GM12878 (cell line): ENCODE measurements at regions not wholly inside any gene's neighbourhood (a gene's known extent, or its start where the extent isn't known, plus 50 kb on each side); places are given as distances from the start of the nearest gene placed in this dataset.

Source experiments
- ATAC-seq: fragments of 200-7000 bp; cut with Tn5 transposase; 3 replicates; pipeline ENCODE4 v1.9.1; 2020; ENCODE audit warnings: mild to moderate bottlenecking, moderate library complexity
- BruUV-seq: library from RNA; stranded (reverse); fragments of 400-500 nt; replicated peaks from 2 replicates; lab custom pipeline; 2021; lab: Mats Ljungman, UMichigan
- CTCF ChIA-PET: fragments of 300-600 bp; sonication (Branson Sonifier 250); formaldehyde crosslinking; extraction: SDS; loops from one replicate; lab custom pipeline; 2021; ENCODE audit warnings: inconsistent platforms; lab: Yijun Ruan, JAX
- POLR2A ChIA-PET: fragments of 350-600 bp; formaldehyde crosslinking; extraction: SDS; loops from one replicate; lab custom pipeline; 2021; ENCODE audit warnings: inconsistent platforms; lab: Charles Lee
- RAD21 ChIA-PET: fragments of 300-600 bp; sonication (Branson Sonifier 250); formaldehyde crosslinking; loops from one replicate; lab custom pipeline; 2023; ENCODE audit warnings: antibody characterized with exemption; ENCODE audit not compliant: unreplicated experiment; lab: Charles Lee
- SMC1A ChIA-PET: fragments of 300-600 bp; sonication (Branson Sonifier 250); formaldehyde crosslinking; loops from one replicate; lab custom pipeline; 2023; ENCODE audit not compliant: unreplicated experiment, uncharacterized antibody; lab: Charles Lee
- DNase-seq: peaks from one replicate; pipeline ENCODE4 v3.0.0-alpha.2; 2011; ENCODE audit warnings: low read depth, low spot score
- FAIRE-seq: peaks from 3 replicates; lab custom pipeline; 2011; peaks lifted over from hg19 to GRCh38; lab: Jason Lieb, UNC
- H2AFZ ChIP-seq: 2 replicates; pipeline ENCODE4 v1.6.0; 2011; ENCODE audit warnings: low read depth, low read length, control low read depth; ENCODE audit not compliant: control insufficient read depth
- H3K27ac ChIP-seq: 2 replicates; pipeline ENCODE4 v1.5.1; 2011; ENCODE audit warnings: control low read depth; ENCODE audit not compliant: control insufficient read depth, insufficient read depth
- H3K27me3 ChIP-seq, 2 experiments: replicated peaks in 1 of 2; 2 replicates each; pipeline versions ENCODE4 v1.6.0 to v1.6.1; 2011; ENCODE audit warnings: low read length in 1 of 2; ENCODE audit not compliant: control insufficient read depth in 2 of 2, insufficient read depth in 2 of 2
- H3K36me3 ChIP-seq, 2 experiments: 2 replicates each; pipeline ENCODE4 v1.5.1; 2011; ENCODE audit warnings: low read length in 1 of 2; ENCODE audit not compliant: control insufficient read depth in 2 of 2, insufficient read depth in 2 of 2
- H3K4me1 ChIP-seq: 2 replicates; pipeline ENCODE4 v1.6.1; 2011; ENCODE audit warnings: mild to moderate bottlenecking, low read length, moderate library complexity, mixed read lengths; ENCODE audit not compliant: control insufficient read depth, insufficient read depth
- H3K4me2 ChIP-seq: 2 replicates; pipeline ENCODE4 v1.6.0; 2011; ENCODE audit warnings: control low read depth; ENCODE audit not compliant: control insufficient read depth, insufficient read depth
- H3K4me3 ChIP-seq: fragments of 200-600 bp; sonication (generic); 2 replicates; pipeline ENCODE4 v1.5.1; 2016
- H3K79me2 ChIP-seq: 2 replicates; pipeline ENCODE4 v1.6.0; 2011; ENCODE audit warnings: low read length; ENCODE audit not compliant: control insufficient read depth, insufficient read depth
- H3K9ac ChIP-seq: 2 replicates; pipeline ENCODE4 v1.8.0; 2011; ENCODE audit warnings: low read length, control low read depth, mixed read lengths; ENCODE audit not compliant: control insufficient read depth, insufficient read depth
- H3K9me3 ChIP-seq: replicated peaks from 3 replicates; pipeline ENCODE4 v1.5.1; 2011; ENCODE audit warnings: mild to moderate bottlenecking, low read length; ENCODE audit not compliant: control insufficient read depth, insufficient read depth
- H4K20me1 ChIP-seq: 2 replicates; pipeline ENCODE4 v1.6.0; 2011; ENCODE audit not compliant: control insufficient read depth, insufficient read depth
- ATF3 ChIP-seq: IDR thresholded peaks from 2 replicates; pipeline ENCODE4 v1.6.1; 2011; ENCODE audit warnings: low read depth, mild to moderate bottlenecking, low read length, moderate library complexity, borderline replicate concordance; ENCODE audit errors: extremely low read depth
- BACH1 ChIP-seq: fragments of 450-650 bp; IDR thresholded peaks from 2 replicates; pipeline ENCODE4 v1.6.1; 2017; ENCODE audit warnings: mild to moderate bottlenecking, borderline replicate concordance
- BHLHE40 ChIP-seq, 2 experiments: fragments of 450-650 bp in 1 of 2; IDR thresholded peaks; 2 replicates each; pipeline ENCODE4 v1.6.1; 2011 to 2017; ENCODE audit warnings: low read depth in 2 of 2, borderline replicate concordance in 1 of 2, improper control_type of control experiment in 1 of 2, low read length in 1 of 2, mild to moderate bottlenecking in 1 of 2
- BRCA1 ChIP-seq: IDR thresholded peaks from 2 replicates; pipeline ENCODE4 v1.6.1; 2011; ENCODE audit warnings: low read depth, low read length, improper control_type of control experiment
- FOXK2 ChIP-seq: fragments of 450-650 bp; IDR thresholded peaks from 2 replicates; pipeline ENCODE4 v1.6.1; 2017; ENCODE audit warnings: mild to moderate bottlenecking, moderate library complexity
- HDAC6 ChIP-seq: fragments of 200-600 bp; sonication (generic); IDR thresholded peaks from one replicate; pipeline ENCODE4 v1.8.0; 2017; ENCODE audit warnings: antibody characterized with exemption; ENCODE audit not compliant: unreplicated experiment
- IKZF1 ChIP-seq: fragments of 450-650 bp; conservative IDR thresholded peaks from 2 replicates; pipeline ENCODE4 v1.6.1; 2017; ENCODE audit warnings: antibody characterized with exemption, mild to moderate bottlenecking
- KLF5 ChIP-seq: fragments of 450-650 bp; IDR thresholded peaks from 2 replicates; pipeline ENCODE4 v1.6.1; 2014; ENCODE audit warnings: mild to moderate bottlenecking; ENCODE audit not compliant: partially characterized antibody
- MXI1 ChIP-seq: fragments of 150-350 bp; IDR thresholded peaks from 2 replicates; pipeline ENCODE4 v1.6.1; 2011; ENCODE audit warnings: low read depth, mild to moderate bottlenecking, inconsistent platforms, low read length, improper control_type of control experiment
- NBN ChIP-seq: fragments of 450-650 bp; IDR thresholded peaks from 2 replicates; pipeline ENCODE4 v1.6.1; 2016
- NFYB ChIP-seq: IDR thresholded peaks from 2 replicates; pipeline ENCODE4 v1.6.1; 2011; ENCODE audit warnings: low read depth, mild to moderate bottlenecking, low read length, improper control_type of control experiment, moderate library complexity; ENCODE audit not compliant: insufficient read depth
- POLR2AphosphoS2 ChIP-seq: IDR thresholded peaks from 2 replicates; pipeline ENCODE4 v1.6.1; 2011; ENCODE audit warnings: low read depth, mild to moderate bottlenecking, low read length, improper control_type of control experiment, moderate library complexity
- RELA ChIP-seq: fragments of 450-650 bp; IDR thresholded peaks from 2 replicates; pipeline ENCODE4 v1.8.0; 2014; ENCODE audit warnings: borderline replicate concordance; ENCODE audit not compliant: partially characterized antibody
- RFX5 ChIP-seq: IDR thresholded peaks from 2 replicates; pipeline ENCODE4 v1.6.1; 2011; ENCODE audit warnings: low read depth, low read length, improper control_type of control experiment
- SMARCA5 ChIP-seq: fragments of 450-650 bp; IDR thresholded peaks from 2 replicates; pipeline ENCODE4 v1.6.1; 2017; ENCODE audit warnings: mild to moderate bottlenecking
- SUPT20H ChIP-seq: IDR thresholded peaks from 2 replicates; pipeline ENCODE4 v1.6.1; 2011; ENCODE audit warnings: low read depth, mild to moderate bottlenecking, low read length, moderate library complexity, borderline replicate concordance; ENCODE audit not compliant: control insufficient read depth
- TAF1 ChIP-seq: IDR thresholded peaks from 2 replicates; pipeline ENCODE4 v1.6.1; 2011; ENCODE audit warnings: mild to moderate bottlenecking, low read depth, low read length, borderline replicate concordance
- WGBS: methylation state at CpG from one replicate; pipeline ENCODE4 v1.1.6; 2016; ENCODE audit warnings: low lambda C conversion rate; ENCODE audit not compliant: insufficient replicate concordance, insufficient coverage; ENCODE audit errors: missing lambda C conversion rate; 5-methylcytosine and 5-hydroxymethylcytosine counted together
- in situ Hi-C: fragments of 300-500 bp; cut with MboI; formaldehyde crosslinking; loops from 9 replicates; pipeline ENCODE4 v1.14.3; 2018; ENCODE audit warnings: mixed read lengths
- intact Hi-C: fragments of 100-400 bp; cut with micrococcal nuclease; formaldehyde crosslinking; loops from one replicate; pipeline ENCODE4 v1.14.2; 2022; ENCODE audit not compliant: unreplicated experiment
- TF ChIP-seq, protein P1 (sequence below): fragments of 450-650 bp; IDR thresholded peaks from 2 replicates; pipeline ENCODE4 v1.6.1; 2017; ENCODE audit warnings: borderline replicate concordance
- TF ChIP-seq, protein P2 (sequence below): fragments of 450-650 bp; IDR thresholded peaks from 2 replicates; pipeline ENCODE4 v1.6.1; 2017; ENCODE audit warnings: mild to moderate bottlenecking, moderate library complexity

DNA sequence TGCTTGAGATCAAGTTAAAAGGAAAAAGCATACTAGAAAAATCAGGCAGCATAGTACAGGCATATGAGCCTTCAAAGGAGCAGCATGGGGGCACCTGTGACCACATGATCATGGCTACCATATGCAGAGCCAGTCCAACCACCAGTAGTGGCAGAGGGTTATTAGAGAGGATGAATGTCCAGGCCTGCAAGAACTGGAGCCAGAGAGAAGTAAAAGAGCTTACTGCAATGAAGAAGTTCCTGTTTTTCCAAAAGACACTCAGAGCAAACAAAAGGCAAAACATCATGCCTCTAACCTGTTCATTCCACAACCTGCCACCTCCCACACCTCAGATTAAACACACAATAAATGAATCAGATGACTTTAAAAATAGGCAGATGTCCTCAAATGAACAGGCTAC is 99.6 kb upstream of the NAMPT start (continued):
- no peak for TF ChIP-seq ATF3

DNA sequence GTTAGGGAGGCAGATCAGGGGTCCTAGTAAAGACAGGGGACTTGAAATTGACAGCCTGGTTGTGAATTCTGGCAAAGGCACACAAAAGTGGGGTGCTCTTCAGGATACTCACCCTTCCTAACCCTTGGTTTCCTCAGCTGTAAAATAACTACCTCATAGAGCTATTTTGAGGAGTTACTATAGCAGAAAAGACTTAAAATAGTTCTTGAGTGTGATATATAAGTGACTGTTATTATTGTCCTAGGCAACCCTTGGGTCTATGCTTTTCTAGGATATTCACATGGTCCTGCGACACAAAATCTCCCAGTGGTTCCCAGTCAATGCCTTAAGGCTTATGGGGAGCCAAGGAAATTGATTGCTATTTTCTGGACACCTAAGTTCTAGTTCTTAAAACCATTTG is 98.1 kb upstream of the NAMPT start:
- WGBS: 79% methylated on average over 1 of the region's 1 CpG
- Histone ChIP-seq H3K4me3 (no peak overlapping the region), H3K9ac (no peak overlapping the region), H3K79me2 (no peaks in the 10 kb centered on the region), H3K27me3 (no peaks in the 10 kb centered on the region), H2AFZ (no peak overlapping the region), H3K27ac (no peak overlapping the region), H3K36me3 (no peaks in the 10 kb centered on the region), H3K9me3 (no peaks in the 10 kb centered on the region), H4K20me1 (no peaks in the 10 kb centered on the region), H3K4me1 (no peaks in the 10 kb centered on the region), H3K4me2 (no peak overlapping the region)
- BruUV-seq: no TSS peak
- ChIA-PET RAD21 (interaction anchor here (2.6 kb wide), 1 partner anchor 79 kb away, joined by 11 read pairs; no protein-coding TSS in a partner anchor), CTCF (interaction anchor here (2.9 kb wide), 1 partner anchor 79 kb away, joined by 12 read pairs; no protein-coding TSS in a partner anchor), POLR2A (no interaction called here), SMC1A (interaction anchor here (1.7 kb wide), 1 partner anchor 32 kb away, joined by 3 read pairs; no protein-coding TSS in a partner anchor)
- no peak for DNase-seq
- ATAC-seq: no peak
- no peak for FAIRE-seq
- in situ Hi-C loops (no loop called here), intact Hi-C loops (no loop called here)
- no peak for TF ChIP-seq MXI1
- no peak for TF ChIP-seq TAF1
- no peak for TF ChIP-seq NFYB
- TF ChIP-seq SUPT20H: no peak
- TF ChIP-seq NBN: no peak
- TF ChIP-seq RFX5: no peak
- no peak for TF ChIP-seq BACH1
- TF ChIP-seq SMARCA5: no peak
- no peak for TF ChIP-seq POLR2AphosphoS2
- no peak for TF ChIP-seq BHLHE40 (IDR thresholded peaks at IDR 0.05; ENCODE audit: borderline replicate concordance in 1 of 2, low read depth in 2 of 2, low read length in 1 of 2)
- TF ChIP-seq, protein P1, sequence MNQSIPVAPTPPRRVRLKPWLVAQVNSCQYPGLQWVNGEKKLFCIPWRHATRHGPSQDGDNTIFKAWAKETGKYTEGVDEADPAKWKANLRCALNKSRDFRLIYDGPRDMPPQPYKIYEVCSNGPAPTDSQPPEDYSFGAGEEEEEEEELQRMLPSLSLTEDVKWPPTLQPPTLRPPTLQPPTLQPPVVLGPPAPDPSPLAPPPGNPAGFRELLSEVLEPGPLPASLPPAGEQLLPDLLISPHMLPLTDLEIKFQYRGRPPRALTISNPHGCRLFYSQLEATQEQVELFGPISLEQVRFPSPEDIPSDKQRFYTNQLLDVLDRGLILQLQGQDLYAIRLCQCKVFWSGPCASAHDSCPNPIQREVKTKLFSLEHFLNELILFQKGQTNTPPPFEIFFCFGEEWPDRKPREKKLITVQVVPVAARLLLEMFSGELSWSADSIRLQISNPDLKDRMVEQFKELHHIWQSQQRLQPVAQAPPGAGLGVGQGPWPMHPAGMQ: no peak
- no peak for TF ChIP-seq IKZF1
- TF ChIP-seq HDAC6: no peak
- no peak for TF ChIP-seq BRCA1
- TF ChIP-seq RELA: no peak
- TF ChIP-seq KLF5: no peak
- no peak for TF ChIP-seq FOXK2
- TF ChIP-seq, protein P2, sequence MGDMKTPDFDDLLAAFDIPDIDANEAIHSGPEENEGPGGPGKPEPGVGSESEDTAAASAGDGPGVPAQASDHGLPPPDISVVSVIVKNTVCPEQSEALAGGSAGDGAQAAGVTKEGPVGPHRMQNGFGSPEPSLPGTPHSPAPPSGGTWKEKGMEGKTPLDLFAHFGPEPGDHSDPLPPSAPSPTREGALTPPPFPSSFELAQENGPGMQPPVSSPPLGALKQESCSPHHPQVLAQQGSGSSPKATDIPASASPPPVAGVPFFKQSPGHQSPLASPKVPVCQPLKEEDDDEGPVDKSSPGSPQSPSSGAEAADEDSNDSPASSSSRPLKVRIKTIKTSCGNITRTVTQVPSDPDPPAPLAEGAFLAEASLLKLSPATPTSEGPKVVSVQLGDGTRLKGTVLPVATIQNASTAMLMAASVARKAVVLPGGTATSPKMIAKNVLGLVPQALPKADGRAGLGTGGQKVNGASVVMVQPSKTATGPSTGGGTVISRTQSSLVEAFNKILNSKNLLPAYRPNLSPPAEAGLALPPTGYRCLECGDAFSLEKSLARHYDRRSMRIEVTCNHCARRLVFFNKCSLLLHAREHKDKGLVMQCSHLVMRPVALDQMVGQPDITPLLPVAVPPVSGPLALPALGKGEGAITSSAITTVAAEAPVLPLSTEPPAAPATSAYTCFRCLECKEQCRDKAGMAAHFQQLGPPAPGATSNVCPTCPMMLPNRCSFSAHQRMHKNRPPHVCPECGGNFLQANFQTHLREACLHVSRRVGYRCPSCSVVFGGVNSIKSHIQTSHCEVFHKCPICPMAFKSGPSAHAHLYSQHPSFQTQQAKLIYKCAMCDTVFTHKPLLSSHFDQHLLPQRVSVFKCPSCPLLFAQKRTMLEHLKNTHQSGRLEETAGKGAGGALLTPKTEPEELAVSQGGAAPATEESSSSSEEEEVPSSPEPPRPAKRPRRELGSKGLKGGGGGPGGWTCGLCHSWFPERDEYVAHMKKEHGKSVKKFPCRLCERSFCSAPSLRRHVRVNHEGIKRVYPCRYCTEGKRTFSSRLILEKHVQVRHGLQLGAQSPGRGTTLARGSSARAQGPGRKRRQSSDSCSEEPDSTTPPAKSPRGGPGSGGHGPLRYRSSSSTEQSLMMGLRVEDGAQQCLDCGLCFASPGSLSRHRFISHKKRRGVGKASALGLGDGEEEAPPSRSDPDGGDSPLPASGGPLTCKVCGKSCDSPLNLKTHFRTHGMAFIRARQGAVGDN: no peak
